Stimulated activated CD4-positive, alpha-beta T cell treated with anti-CD3 and anti-CD28 coated beads, Interleukin-1b, Interleukin-23, amount 100 ng/mL, for 48 hours (primary cell): ENCODE measurements at regions not wholly inside any gene's neighbourhood (a gene's known extent, or its start where the extent isn't known, plus 50 kb on each side); places are given as distances from the start of the nearest gene placed in this dataset.

ENCODE experiments used
- DNase-seq: peaks from one replicate; pipeline ENCODE4 v3.0.0-alpha.2; 2020

- no peak for DNase-seq
Measured at GRCh38 chr18:76568731-76569130, 73.7 kb upstream of the ZNF516 start.

- DNase-seq = no peak
Measured at GRCh38 chr18:76567835-76568445, 72.9 kb upstream of the ZNF516 start.

- DNase-seq = no peak
Measured at GRCh38 chr18:76566987-76567386, 71.9 kb upstream of the ZNF516 start.

GRCh38 chr18:76565238-76566173 lies 70.5 kb upstream of the ZNF516 start:
- no peak for DNase-seq

GRCh38 chr18:76564655-76565237 lies 69.7 kb upstream of the ZNF516 start:
- no peak for DNase-seq

- DNase-seq = no peak
Measured at GRCh38 chr18:76564117-76564516, 69.1 kb upstream of the ZNF516 start.

GRCh38 chr18:76562286-76563122 lies 67.5 kb upstream of the ZNF516 start:
- DNase-seq = no peak

GRCh38 chr18:76558881-76559667 lies 64.0 kb upstream of the ZNF516 start:
- no peak for DNase-seq

GRCh38 chr18:76557026-76557575 lies 62.1 kb upstream of the ZNF516 start:
- DNase-seq = no peak

- DNase-seq = no peak
Measured at GRCh38 chr18:76554547-76555222, 59.6 kb upstream of the ZNF516 start.

GRCh38 chr18:76553715-76554546 lies 58.9 kb upstream of the ZNF516 start:
- DNase-seq = no peak

GRCh38 chr18:76548541-76548940 lies 53.5 kb upstream of the ZNF516 start:
- DNase-seq = no peak

- DNase-seq = no peak
Measured at GRCh38 chr18:76547296-76547695, 52.3 kb upstream of the ZNF516 start.

- DNase-seq = no peak
Measured at GRCh38 chr18:76546436-76546835, 51.4 kb upstream of the ZNF516 start.

GRCh38 chr18:76546088-76546435 lies 51.0 kb upstream of the ZNF516 start:
- no peak for DNase-seq

GRCh38 chr18:76545433-76546087 lies 50.5 kb upstream of the ZNF516 start:
- DNase-seq = no peak

- DNase-seq = no peak
Measured at GRCh38 chr18:76544511-76545345, 49.7 kb upstream of the ZNF516 start.
